Fibroblast of villous mesenchyme (primary cell): ENCODE measurements at regions not wholly inside any gene's neighbourhood (a gene's known extent, or its start where the extent isn't known, plus 50 kb on each side); places are given as distances from the start of the nearest gene placed in this dataset.

Source experiments
- DNase-seq: peaks from one replicate; pipeline ENCODE4 v3.0.0-alpha.2; 2010; ENCODE audit warnings: low read depth
- H3K4me3 ChIP-seq: 2 replicates; pipeline ENCODE4 v1.5.1; 2011; ENCODE audit warnings: low read depth, mild to moderate bottlenecking, low read length
- CTCF ChIP-seq: IDR thresholded peaks from 2 replicates; pipeline ENCODE4 v1.5.1; 2012; ENCODE audit warnings: low read depth, mild to moderate bottlenecking, low read length; ENCODE audit not compliant: insufficient read depth

- DNase-seq, result peak; percentile 83
- TF ChIP-seq CTCF, result no peak
Measured at GRCh38 chr16:79658301-79659033, 57.9 kb upstream of the MAF start.

GRCh38 chr16:79656553-79657115 is 56.1 kb upstream of the MAF start:
- no peak for DNase-seq
- no peak overlapping the region for H3K4me3 ChIP-seq
- TF ChIP-seq CTCF, result no peak

More at GRCh38 chr16:79658301-79659033, 57.9 kb upstream of the MAF start:
- no peak overlapping the region for H3K4me3 ChIP-seq

GRCh38 chr16:79653373-79653891 is 52.9 kb upstream of the MAF start:
- H3K4me3 ChIP-seq, result no peak overlapping the region
- DNase-seq, result peak; percentile 64
- no peak for TF ChIP-seq CTCF

GRCh38 chr16:79651363-79651762 is 50.8 kb upstream of the MAF start:
- H3K4me3 ChIP-seq, result no peak overlapping the region
- TF ChIP-seq CTCF, result no peak
- DNase-seq, result peak; percentile 55
